GDM1 (cell line): ENCODE measurements at regions not wholly inside any gene's neighbourhood (a gene's known extent, or its start where the extent isn't known, plus 50 kb on each side); places are given as distances from the start of the nearest gene placed in this dataset.
A peak's percentile ranks its signal among the peaks of the same experiment; 100 is the strongest.
"Not testable (repeated sequence)": the region's sequence is repeated elsewhere in the genome, so short reads cannot be mapped to it uniquely, and the experiment has no call there.

Source experiments
- DNase-seq: peaks from one replicate; lab custom pipeline; 2025; lab: John Stamatoyannopoulos, UW

DNA sequence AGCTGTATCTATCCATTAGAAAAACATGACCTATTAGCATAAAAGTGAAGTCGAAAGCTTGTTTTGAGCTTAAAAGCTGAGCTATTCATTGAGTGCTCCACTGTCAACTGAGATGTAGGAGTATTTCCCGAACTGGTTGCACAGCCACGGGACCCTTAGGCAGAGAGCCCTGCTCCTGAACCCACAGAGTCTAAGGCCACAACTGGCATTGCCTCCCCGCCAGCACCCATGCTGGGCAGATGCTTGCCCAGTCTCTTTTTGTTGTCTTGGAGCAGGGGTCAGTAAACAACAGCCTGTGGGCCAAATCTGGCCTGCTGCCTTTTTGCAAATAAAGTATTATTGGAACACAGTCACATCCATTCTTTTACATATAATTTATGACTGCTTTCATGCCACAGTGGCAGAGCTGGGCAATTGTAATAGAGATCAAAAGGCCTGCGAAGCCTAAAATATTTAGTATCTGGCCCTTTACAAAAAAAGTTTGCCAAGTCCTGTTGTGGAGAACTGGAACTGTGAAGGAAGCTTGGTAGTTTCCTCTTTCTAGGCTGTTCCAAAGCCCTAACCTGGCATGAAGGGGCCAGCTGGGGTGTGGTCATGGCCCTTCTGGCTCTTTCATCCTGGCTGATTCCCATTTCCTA is 58.4 kb upstream of the WAPL start:
- no peak for DNase-seq

DNA sequence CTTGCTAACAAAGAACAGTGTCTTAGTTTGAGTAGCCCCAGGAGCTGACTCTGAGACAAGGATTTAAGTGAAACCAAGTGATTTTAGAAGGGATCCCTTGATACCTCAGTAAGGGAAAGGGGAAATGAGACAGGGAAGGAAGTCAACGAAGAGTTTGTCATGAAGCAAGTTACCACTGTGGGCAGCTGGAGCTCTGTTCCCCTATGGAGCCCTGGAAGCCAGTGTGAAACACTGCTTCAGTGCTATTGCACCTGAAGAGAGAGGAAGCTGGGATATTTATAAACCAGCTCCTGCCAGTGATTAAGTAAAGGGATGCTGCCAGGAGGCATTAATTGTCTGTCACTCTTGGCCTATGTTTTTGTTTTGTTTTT is 58.9 kb upstream of the WAPL start:
- peak; percentile 56 for DNase-seq

DNA sequence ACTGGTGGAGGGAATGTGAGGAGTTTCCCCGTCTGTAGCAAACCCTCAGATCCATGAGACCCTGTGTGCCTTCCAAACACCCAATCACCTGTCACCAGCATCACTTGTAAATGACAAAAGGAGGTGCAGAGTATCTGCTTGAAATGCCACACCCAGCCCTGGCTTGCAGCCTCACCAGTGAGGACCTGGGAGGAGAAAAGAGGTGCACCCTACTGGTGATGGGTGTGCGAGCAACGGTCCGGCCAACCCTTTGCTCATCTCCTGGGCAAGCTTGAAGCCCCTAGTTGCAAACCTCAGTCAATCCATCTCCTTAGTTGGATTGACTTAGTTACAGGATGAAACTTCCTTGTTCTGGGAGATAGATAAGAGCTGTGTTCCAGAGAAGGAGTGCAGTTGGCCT is 62.4 kb upstream of the WAPL start:
- DNase-seq: no peak

DNA sequence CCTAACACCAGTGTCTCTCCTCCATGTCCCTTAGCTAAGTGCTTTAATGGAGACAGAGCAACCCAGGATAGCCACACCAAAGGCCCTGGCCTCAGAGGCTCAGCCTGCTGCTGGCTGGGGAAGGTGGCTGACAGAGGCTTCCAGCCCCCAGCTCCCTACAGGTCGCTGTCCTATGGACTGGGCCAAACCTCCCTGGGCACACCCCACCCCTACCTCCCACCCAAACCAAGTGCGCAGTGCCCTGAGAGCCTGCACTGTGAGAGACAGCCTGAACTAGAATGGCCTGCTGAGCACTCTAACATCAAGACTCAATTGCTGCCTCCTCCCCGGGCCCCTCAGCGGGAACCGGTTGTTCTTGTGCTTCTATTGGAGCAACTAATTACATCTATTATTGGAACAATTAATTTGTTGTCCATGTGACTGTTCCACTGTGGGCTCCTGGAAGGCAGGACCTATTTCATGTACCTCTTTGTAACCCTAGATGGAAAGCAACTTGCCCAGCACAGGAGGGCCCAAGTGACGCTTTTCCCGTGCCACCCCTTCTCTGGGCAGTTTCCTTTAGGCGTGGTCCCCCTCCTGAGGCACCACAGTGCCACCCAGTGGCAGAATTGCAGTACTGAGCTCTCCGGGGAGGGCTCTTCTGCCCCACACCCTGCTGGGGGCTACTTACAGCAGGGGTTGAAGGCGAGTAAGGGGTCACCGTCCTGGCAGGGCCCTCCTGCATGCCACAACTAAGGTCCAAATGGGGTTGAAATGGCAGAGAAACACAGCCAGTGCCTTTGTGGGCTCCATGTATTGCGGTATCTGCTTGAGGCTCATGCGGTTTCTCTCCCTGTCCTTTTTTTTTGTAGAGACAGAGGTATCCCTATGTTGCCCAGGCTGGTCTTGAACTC is 63.7 kb upstream of the WAPL start:
- peak; percentile 57 for DNase-seq

- DNase-seq: no peak
Observed at GRCh38 chr10:86586516-86586915, 64.9 kb upstream of the WAPL start.

DNA sequence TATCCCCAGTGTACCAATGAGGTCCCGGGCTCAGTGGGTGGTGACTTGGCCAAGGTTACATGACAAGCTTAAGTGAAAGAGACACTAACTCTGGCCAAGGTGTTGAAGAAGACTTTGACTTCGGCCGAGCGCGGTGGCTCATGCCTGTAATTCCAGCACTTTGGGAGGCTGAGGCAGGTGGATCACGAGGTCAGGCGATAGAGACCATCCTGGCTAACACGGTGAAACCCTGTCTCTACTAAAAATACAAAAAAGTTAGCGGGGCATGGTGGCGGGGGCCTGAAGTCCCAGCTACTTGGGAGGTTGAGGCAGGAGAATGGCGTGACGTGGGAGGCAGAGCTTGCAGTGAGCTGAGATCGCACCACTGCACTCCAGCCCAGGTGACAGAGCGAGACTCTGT is 65.6 kb upstream of the OPN4 start:
- not testable (repeated sequence) for DNase-seq

- no peak for DNase-seq
Observed at GRCh38 chr10:86591436-86591835, 62.9 kb upstream of the OPN4 start.

DNA sequence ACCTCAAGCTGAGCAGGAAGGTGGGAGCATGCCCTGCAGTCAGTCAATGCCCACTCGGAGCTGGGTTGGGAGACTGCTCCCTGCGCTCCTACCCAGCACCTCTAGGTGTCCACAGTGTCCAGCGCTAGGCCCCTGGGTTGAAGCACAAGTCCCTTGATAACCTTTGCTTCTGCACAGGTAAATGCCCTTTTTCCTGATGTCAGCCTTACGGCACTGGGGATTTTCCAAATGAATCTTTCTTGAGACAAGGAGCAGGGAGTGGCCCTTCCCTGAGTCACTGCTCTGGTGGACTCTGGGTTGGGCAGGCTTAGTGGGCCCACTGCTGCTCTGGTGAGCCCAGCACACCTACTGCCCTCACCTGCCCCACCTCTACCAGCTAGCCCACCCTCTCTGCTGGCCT is 61.9 kb upstream of the OPN4 start:
- no peak for DNase-seq

- DNase-seq: no peak
Observed at GRCh38 chr10:86594535-86594934, 59.8 kb upstream of the OPN4 start.

- no peak for DNase-seq
Observed at GRCh38 chr10:86595496-86595895, 58.9 kb upstream of the OPN4 start.

DNA sequence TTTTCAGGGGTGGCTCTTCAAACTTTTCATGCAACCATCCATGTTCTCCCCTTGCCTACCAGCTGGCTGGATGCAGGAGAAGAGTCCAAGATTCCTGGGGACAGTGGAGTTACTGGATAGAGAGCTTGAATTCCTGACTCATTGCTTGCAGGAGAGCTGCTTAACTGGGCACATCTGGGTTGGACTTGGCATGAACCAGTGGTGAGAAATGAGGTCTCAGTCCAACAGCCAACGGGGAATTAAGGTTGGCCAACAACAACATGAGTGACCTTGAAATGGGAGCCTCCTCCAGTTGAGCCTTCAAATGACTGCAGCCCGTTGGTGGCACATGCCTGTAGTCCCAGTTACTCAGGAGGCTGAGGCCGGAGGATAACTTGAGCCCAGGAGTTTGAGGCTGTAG is 58.1 kb upstream of the OPN4 start:
- DNase-seq: no peak

DNA sequence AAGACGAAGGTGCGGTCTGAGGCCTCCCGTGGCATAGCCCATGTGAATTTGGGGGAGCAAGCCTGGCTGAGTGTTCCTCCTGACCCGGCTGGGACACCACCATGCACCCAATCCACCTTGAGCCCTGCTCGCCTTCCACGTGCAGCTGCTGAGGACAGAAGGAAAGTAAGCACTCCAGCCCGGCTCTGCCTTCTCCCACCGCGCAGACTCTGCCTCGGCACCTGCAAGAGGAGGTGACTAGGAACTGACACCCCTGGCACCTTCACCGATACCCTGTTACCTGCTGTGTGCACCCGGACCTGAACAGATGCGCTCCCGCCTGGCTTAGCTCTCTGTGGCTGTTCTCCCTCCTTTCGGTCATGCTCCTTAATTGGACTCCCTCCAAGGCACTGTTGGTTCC is 57.0 kb upstream of the OPN4 start:
- DNase-seq: no peak

GRCh38 chr10:86598151-86598550 is 56.2 kb upstream of the OPN4 start:
- DNase-seq: no peak

- DNase-seq: no peak
Observed at GRCh38 chr10:86599041-86599440, 55.3 kb upstream of the OPN4 start.

GRCh38 chr10:86599729-86600128 is 54.6 kb upstream of the OPN4 start:
- DNase-seq: no peak

DNA sequence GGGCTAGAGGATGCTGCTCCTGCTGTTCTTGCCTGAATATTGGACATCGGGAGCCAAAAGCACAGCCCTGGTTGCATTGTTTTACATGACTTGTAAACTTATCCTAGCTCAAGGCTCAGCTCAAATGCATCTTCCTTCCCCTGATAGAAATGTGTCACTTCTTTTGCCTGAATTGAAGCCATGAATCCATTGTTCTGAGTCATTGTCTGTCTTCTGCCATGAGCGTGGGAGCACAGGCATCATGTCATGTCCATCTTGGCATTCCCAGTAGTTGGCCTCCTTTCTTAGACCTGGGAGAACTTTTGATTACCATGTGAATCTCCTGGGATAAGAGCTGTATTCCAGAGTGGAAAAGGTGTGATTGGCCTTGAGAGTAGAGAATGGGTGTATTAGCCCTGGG is 54.1 kb upstream of the OPN4 start:
- no peak for DNase-seq

- no peak for DNase-seq
Observed at GRCh38 chr10:86601956-86602602, 52.3 kb upstream of the OPN4 start.

GRCh38 chr10:86603256-86603655 is 51.1 kb upstream of the OPN4 start:
- DNase-seq: no peak
